Muscle layer of duodenum (tissue), 2 donors: ENCODE measurements at regions not wholly inside any gene's neighbourhood (a gene's known extent, or its start where the extent isn't known, plus 50 kb on each side); places are given as distances from the start of the nearest gene placed in this dataset.
"Not testable (repeated sequence)": the region's sequence is repeated elsewhere in the genome, so short reads cannot be mapped to it uniquely, and the experiment has no call there.

Experiments
- H3K27ac ChIP-seq: one replicate; pipeline ENCODE4 v1.7.0; 2013; ENCODE audit warnings: mild to moderate bottlenecking, low read length
- H3K27me3 ChIP-seq: one replicate; pipeline ENCODE4 v1.7.0; 2013; ENCODE audit warnings: low read depth, mild to moderate bottlenecking, control low read depth, low read length
- H3K36me3 ChIP-seq, 2 donors: one replicate each; pipeline ENCODE4 v1.7.0; 2013; ENCODE audit warnings: low read length in 2 of 2, control low read depth in 1 of 2, mild to moderate bottlenecking in 1 of 2; ENCODE audit not compliant: insufficient read depth in 2 of 2, control insufficient read depth in 1 of 2
- H3K4me1 ChIP-seq, 2 donors: one replicate each; pipeline ENCODE4 v1.7.0; 2013; ENCODE audit warnings: low read length in 2 of 2, mild to moderate bottlenecking in 2 of 2, control low read depth in 1 of 2, moderate library complexity in 1 of 2; ENCODE audit not compliant: insufficient read depth in 2 of 2, control insufficient read depth in 1 of 2
- H3K4me3 ChIP-seq, 2 donors: one replicate each; pipeline ENCODE4 v1.7.0; 2013; ENCODE audit warnings: low read length in 2 of 2, low read depth in 1 of 2, mild to moderate bottlenecking in 1 of 2
- H3K9me3 ChIP-seq, 2 donors: one replicate each; pipeline ENCODE4 v1.7.0; 2013; ENCODE audit warnings: low read length in 2 of 2, control low read depth in 1 of 2, mild to moderate bottlenecking in 1 of 2; ENCODE audit not compliant: control insufficient read depth in 1 of 2
- donor health status: healthy.

DNA sequence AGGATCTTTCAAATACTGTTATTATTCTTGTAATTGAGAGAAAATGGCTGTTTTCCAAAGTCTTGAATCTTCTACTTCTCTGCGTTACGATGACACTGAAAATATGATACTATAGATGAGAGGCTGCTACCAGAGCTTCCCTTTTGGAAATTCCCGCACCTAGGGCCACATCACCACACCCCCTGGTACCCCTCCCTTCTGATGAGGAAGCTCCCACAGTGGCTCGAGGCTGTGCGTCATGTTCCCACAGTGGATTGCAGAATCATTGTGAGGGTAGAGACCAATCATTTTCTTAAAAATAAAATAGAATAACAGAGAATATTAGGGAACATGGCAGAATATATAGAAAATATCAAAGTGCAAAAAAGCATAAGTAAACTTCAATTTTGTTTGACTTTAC lies 268.9 kb upstream of the SMIM21 start:
- Histone ChIP-seq H3K27ac (no peak overlapping the region), H3K4me3 (no peak overlapping the region), H3K27me3 (no peaks in the 10 kb centered on the region), H3K36me3 (no peaks in the 10 kb centered on the region), H3K9me3 (no peaks in the 10 kb centered on the region), H3K4me1 (no peaks in the 10 kb centered on the region)

DNA sequence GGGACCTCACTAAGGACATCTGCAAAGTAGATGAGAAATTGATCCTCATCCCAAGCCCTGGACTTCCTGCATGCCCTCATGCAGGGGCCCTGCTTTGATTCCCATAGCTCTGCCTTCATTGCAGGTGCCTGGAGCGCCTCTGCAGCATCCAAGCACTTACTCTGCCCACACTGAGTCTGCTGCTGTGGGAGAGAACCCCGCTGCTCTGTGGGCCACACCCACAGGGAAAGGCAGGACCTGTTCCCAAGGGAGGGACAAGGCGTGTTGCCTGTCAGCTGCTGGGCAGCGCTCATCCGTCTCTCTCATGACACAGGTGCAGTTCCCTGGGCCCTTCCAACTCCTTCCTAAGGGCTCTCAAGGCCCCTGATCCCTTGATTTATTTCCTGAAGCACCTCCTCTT lies 266.8 kb upstream of the SMIM21 start:
- no peaks in the 10 kb centered on the region for H3K9me3 ChIP-seq
- no peaks in the 10 kb centered on the region for H3K4me1 ChIP-seq
- no peaks in the 10 kb centered on the region for H3K27me3 ChIP-seq
- H3K4me3 ChIP-seq: no peak overlapping the region
- no peaks in the 10 kb centered on the region for H3K36me3 ChIP-seq
- no peak overlapping the region for H3K27ac ChIP-seq

DNA sequence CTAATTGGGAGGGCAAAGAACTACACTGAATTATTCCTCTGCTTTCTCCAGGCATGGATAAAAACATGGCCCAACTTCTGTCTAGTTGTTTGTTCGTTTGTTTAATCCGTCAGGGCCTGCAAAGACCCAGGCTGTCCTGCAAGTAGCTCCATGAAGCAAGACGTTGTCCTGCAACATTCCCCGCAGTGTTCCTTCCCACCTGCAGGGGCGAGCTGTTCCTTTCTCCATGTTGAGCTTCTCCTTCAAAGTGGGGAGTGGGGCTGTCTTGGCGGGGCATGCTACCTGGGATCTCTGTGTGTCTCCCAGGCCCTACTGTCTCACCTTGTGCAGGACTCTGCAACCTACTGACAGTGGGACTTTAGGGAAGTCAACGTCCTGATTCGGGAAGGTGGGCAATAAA lies 264.0 kb upstream of the SMIM21 start:
- H3K9me3 ChIP-seq: no peaks in the 10 kb centered on the region
- H3K27ac ChIP-seq: no peak overlapping the region
- H3K4me1 ChIP-seq: no peaks in the 10 kb centered on the region
- no peak overlapping the region for H3K4me3 ChIP-seq
- H3K27me3 ChIP-seq: no peaks in the 10 kb centered on the region
- no peaks in the 10 kb centered on the region for H3K36me3 ChIP-seq

DNA sequence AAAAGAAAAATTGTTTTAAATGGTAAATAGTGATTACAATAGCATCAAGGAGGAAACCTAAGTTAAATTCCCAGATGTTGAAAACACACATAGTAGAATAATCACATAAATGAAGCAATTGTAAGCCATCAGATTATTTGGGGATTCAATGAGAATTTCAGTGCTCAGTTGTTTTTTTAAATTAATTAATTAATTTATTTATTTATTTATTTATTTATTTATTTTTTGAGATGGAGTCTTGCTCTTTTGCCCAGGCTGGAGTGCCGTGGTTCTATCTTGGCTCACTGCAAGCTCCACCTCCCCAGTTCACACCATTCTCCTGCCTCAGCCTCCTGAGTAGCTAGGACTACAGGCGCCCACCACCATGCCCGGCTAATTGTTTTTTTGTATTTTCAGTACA lies 262.8 kb upstream of the SMIM21 start:
- not testable (repeated sequence) for H3K27me3 ChIP-seq, H3K36me3 ChIP-seq, H3K9me3 ChIP-seq, H3K4me1 ChIP-seq, H3K27ac ChIP-seq, H3K4me3 ChIP-seq

DNA sequence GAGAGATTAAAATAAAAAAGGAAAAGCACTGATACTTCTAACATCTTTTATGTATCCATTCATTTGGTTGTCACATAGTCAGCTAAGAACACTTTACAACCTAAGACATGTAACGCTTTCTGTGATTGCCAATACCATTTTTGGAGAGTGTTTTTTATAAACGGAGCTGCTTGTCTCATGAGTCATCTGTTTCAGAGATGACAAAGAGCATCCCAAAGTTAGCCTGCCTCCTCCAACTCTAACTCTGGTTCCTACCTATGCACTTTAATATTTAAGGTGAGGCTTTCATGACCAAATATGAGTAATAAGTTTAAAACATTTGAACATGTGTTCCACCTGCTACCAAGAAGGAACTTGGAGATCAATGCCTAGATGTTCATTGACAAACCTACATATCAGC lies 260.1 kb upstream of the SMIM21 start:
- Histone ChIP-seq H3K4me3 (no peak overlapping the region), H3K4me1 (no peaks in the 10 kb centered on the region), H3K36me3 (no peaks in the 10 kb centered on the region), H3K9me3 (no peaks in the 10 kb centered on the region), H3K27me3 (no peaks in the 10 kb centered on the region), H3K27ac (no peak overlapping the region)

DNA sequence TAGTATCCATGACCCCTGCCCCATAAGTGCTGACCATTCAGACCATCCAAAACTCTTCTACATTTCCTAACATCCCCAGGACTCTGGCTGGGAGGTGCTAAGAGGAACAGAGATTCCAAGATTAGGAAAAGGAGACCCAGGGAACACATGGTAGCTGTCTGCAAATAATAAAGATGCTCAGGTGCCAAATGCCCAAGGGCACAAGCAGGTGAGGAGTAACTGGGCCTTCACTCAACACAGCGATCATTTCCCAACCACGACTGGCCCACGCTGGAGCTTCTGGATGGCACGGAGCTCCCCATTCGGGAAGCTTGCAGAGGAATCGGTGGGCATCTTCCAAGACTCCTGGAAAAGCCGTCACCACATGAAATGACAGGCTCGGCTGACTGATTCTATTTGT lies 255.9 kb upstream of the SMIM21 start:
- H3K27me3 ChIP-seq: no peaks in the 10 kb centered on the region
- peaks cover 0 to 4% of the 10 kb centered on the region in 2 donors for H3K4me1 ChIP-seq
- no peak overlapping the region for H3K4me3 ChIP-seq
- H3K27ac ChIP-seq: no peak overlapping the region
- no peaks in the 10 kb centered on the region for H3K36me3 ChIP-seq
- H3K9me3 ChIP-seq: no peaks in the 10 kb centered on the region

DNA sequence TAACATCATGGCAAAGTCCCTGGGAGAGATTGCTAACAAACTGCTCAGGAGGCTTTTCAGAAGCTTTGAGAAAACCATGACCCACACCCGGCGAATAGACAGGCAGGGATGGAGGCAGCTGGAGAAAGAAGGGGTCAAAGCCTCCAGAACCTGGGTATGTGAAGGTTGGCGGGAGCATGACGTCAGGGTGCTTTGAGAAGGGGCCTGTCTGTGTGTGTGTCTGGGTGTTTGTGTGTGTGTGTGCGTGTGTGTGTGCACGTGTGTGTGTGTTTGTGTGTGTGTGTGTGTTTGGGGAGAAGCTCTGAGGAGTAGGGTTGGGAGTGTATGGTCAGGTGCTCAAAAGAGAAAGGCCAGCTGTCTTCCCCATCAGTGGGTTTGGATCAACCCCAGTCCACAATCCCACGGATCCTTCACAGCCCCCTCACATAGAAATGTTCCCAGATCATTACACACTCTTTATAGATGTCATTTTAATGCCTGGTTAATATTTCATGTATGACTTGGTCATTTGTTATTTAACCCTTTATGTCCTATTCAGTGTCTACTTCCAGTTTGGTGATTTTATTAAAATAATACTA lies 254.1 kb upstream of the SMIM21 start:
- H3K36me3 ChIP-seq: no peaks in the 10 kb centered on the region
- no peaks in the 10 kb centered on the region for H3K27me3 ChIP-seq
- H3K9me3 ChIP-seq: no peaks in the 10 kb centered on the region
- H3K4me1 ChIP-seq: peaks cover 0 to 9% of the 10 kb centered on the region in 2 donors
- no peak overlapping the region for H3K4me3 ChIP-seq
- no peak overlapping the region for H3K27ac ChIP-seq

DNA sequence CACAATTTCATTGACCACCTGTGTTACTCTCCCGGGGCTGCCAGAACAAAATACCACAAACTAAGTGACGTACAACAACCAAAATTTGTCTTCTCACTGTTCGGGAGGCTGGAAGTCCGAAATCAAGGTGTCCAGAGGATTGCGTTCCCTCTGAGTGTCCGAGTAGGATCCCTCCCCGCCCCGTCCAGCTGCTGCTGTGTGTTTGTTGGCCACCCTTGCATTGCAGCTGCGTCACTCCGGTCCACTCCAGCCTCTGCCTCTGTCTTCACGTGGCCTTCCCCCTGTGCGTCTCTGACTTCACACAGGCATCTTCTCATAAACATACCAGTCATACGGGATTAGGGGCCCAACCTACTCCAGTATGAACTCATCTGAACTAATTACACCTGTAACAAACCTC lies 251.8 kb upstream of the SMIM21 start:
- H3K9me3 ChIP-seq: peaks cover 0 to 5% of the 10 kb centered on the region in 2 donors
- peaks cover 0 to 9% of the 10 kb centered on the region in 2 donors for H3K4me1 ChIP-seq
- H3K4me3 ChIP-seq: no peak overlapping the region
- no peaks in the 10 kb centered on the region for H3K27me3 ChIP-seq
- no peaks in the 10 kb centered on the region for H3K36me3 ChIP-seq
- H3K27ac ChIP-seq: no peak overlapping the region

DNA sequence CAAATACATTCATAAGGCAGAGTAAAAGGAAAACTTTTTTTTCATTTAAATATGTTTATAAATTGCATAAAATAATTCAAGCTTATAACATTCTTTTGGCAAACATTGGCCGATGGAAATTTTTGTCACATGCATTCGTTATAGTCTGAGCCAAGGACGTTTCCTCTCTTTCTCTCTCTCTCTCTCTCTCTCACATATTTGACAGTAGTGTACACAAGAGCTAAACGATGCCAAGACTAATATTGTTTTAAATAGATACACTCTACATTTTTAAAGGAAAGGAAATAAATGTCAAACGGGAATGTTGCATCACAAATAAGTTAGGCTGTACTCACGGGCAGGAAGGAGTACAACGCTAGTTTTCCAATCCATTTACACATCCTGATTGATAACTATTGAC lies 251.1 kb upstream of the SMIM21 start:
- Histone ChIP-seq H3K27ac (no peak overlapping the region), H3K4me3 (no peak overlapping the region), H3K36me3 (no peaks in the 10 kb centered on the region), H3K27me3 (no peaks in the 10 kb centered on the region), H3K9me3 (peaks cover 0 to 8% of the 10 kb centered on the region in 2 donors), H3K4me1 (peaks cover 0 to 9% of the 10 kb centered on the region in 2 donors)

DNA sequence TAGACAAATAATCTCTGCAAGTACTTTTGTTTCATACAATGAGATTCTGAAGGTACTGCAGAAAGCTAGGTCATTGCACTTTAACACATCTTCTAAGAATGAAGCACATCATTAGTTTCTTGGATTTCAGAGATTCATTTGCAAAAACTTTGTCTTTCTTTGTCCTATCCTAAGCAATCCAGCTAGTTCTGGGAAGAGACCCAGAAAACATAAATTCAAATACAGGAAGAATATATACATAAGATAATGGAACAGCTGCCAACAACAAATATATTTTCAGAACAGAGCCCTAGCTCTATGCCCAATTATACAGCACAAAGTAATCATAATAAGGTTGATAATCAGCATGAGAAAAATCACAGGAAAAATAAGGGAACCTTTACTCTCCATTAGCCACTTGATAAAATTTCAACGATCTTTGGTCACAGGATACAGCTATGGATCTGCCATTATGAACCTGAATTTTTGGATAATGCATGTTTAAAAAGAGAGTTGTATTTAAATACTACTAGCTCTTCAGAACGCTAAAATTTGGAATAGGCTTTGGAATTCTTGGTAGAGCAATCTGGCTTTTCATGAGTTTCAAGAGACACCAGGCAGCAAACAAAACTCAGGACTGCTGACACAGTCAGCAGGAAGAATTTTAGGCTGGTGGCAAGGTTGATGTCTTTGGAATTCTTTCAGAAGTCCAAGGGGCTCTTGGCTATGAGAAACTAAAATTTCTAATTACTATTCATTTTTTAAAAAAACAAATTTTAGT lies 250.4 kb upstream of the SMIM21 start:
- no peaks in the 10 kb centered on the region for H3K27me3 ChIP-seq
- H3K27ac ChIP-seq: no peak overlapping the region
- H3K9me3 ChIP-seq: peaks cover 0 to 8% of the 10 kb centered on the region in 2 donors
- H3K4me3 ChIP-seq: no peak overlapping the region
- H3K36me3 ChIP-seq: no peaks in the 10 kb centered on the region
- peaks cover 0 to 9% of the 10 kb centered on the region in 2 donors for H3K4me1 ChIP-seq

DNA sequence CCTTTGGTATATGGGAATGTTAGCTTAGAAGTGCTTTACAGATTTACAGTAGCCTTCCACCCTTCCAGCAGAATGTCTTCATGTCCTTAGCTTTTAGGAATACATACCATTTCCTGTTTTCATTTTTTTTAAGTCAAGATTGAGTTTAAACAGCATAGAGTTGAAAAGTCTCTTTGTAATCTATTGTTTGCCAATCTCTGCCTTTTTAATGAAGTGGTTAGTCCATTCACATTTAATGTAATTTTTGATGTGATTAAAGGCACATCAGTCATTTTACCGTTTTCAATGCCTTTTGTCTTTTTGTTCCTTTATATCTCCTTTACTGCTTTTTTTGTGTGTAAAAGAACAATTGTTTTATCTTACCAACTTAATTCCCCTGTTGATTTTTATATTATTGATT lies 233.4 kb upstream of the SMIM21 start:
- Histone ChIP-seq H3K27ac (no peak overlapping the region), H3K27me3 (no peaks in the 10 kb centered on the region), H3K4me3 (no peak overlapping the region), H3K9me3 (peaks cover 0 to 3% of the 10 kb centered on the region in 2 donors), H3K36me3 (no peaks in the 10 kb centered on the region), H3K4me1 (no peaks in the 10 kb centered on the region)

DNA sequence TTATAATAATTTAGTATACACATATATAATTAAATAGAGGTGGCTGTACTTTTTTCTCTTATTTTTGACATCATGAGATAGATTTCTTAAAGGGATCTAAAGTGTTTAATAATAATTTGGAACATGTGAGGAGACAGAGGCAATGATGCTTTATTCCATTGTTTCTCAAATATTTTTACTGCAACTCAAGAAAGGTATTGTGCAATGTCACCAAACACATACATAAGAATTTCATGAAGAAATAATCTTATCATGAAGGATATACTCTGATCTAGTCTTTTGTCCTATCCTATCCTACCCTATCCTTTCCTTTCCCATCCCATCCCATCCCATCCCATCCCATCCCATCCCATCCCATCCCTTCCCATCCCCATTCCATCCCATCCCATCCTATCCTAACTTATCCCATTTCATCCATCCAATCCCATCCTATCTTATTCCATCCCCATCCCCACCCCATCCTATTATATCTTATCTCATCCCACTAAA lies 232.1 kb upstream of the SMIM21 start:
- H3K36me3 ChIP-seq: no peaks in the 10 kb centered on the region

More for the DNA sequence above, 232.1 kb upstream of the SMIM21 start:
- H3K9me3 ChIP-seq: peaks cover 0 to 3% of the 10 kb centered on the region in 2 donors
- no peak overlapping the region for H3K27ac ChIP-seq
- no peaks in the 10 kb centered on the region for H3K4me1 ChIP-seq
- no peak overlapping the region for H3K4me3 ChIP-seq
- H3K27me3 ChIP-seq: no peaks in the 10 kb centered on the region
